DOHH2 (cell line): ENCODE measurements at regions not wholly inside any gene's neighbourhood (a gene's known extent, or its start where the extent isn't known, plus 50 kb on each side); places are given as distances from the start of the nearest gene placed in this dataset.

Experiments
- H3F3A ChIP-seq: fragments of 200-600 bp; sonication (generic), shearing (Covaris generic); 2 replicates; pipeline ENCODE4 v1.6.0; 2016; ENCODE audit warnings: antibody characterized with exemption, mild to moderate bottlenecking; ENCODE audit not compliant: control insufficient read depth, insufficient read depth
- H3K27ac ChIP-seq: fragments of 200-600 bp; sonication (generic); 2 replicates; pipeline ENCODE4 v1.5.1; 2014; ENCODE audit warnings: low read depth, mild to moderate bottlenecking, low read length, moderate library complexity
- H3K27me3 ChIP-seq: fragments of 200-600 bp; sonication (generic); 2 replicates; pipeline ENCODE4 v1.6.1; 2014; ENCODE audit warnings: mild to moderate bottlenecking, low read length, mixed read lengths; ENCODE audit not compliant: control insufficient read depth
- H3K36me3 ChIP-seq: fragments of 200-600 bp; sonication (generic); 2 replicates; pipeline ENCODE4 v1.6.1; 2014; ENCODE audit warnings: mild to moderate bottlenecking, low read length, moderate library complexity, mixed read lengths; ENCODE audit not compliant: control insufficient read depth
- H3K4me1 ChIP-seq: fragments of 200-600 bp; sonication (generic); 2 replicates; pipeline ENCODE4 v1.6.1; 2014; ENCODE audit warnings: mild to moderate bottlenecking, low read length, mixed read lengths; ENCODE audit not compliant: control insufficient read depth
- H3K4me2 ChIP-seq: fragments of 200-600 bp; sonication (generic); 2 replicates; pipeline ENCODE4 v1.6.0; 2014; ENCODE audit warnings: mild to moderate bottlenecking, low read length, moderate library complexity
- H3K4me3 ChIP-seq: fragments of 200-600 bp; sonication (generic); 2 replicates; pipeline ENCODE4 v1.5.1; 2014; ENCODE audit warnings: mild to moderate bottlenecking, low read length, mixed read lengths
- H3K79me2 ChIP-seq: fragments of 200-600 bp; sonication (generic); 2 replicates; pipeline ENCODE4 v1.6.1; 2014; ENCODE audit warnings: mild to moderate bottlenecking, low read length, mixed read lengths; ENCODE audit not compliant: control insufficient read depth
- H3K9me2 ChIP-seq: fragments of 200-600 bp; sonication (generic); replicated peaks from 2 replicates; pipeline ENCODE4 v1.6.1; 2014; ENCODE audit warnings: mild to moderate bottlenecking, low read length, mixed read lengths; ENCODE audit not compliant: control insufficient read depth
- H3K9me3 ChIP-seq: fragments of 200-600 bp; sonication (generic); 2 replicates; pipeline ENCODE4 v1.6.1; 2014; ENCODE audit warnings: antibody characterized with exemption, low read length, mixed read lengths; ENCODE audit not compliant: control insufficient read depth, insufficient read depth
- H4K20me1 ChIP-seq: fragments of 200-600 bp; sonication (generic); 2 replicates; pipeline ENCODE4 v1.6.0; 2014; ENCODE audit warnings: low read depth, mild to moderate bottlenecking, antibody characterized with exemption, low read length, moderate library complexity; ENCODE audit not compliant: control insufficient read depth, insufficient read depth
- EZH2phosphoT487 ChIP-seq: fragments of 200-600 bp; sonication (generic); IDR thresholded peaks from 2 replicates; pipeline ENCODE4 v1.6.1; 2017; ENCODE audit warnings: borderline replicate concordance, mild to moderate bottlenecking, antibody characterized with exemption, low read length, moderate library complexity, mixed read lengths
- TF ChIP-seq, protein P1 (sequence below): fragments of 200-600 bp; sonication (generic); IDR thresholded peaks from one replicate; pipeline ENCODE4 v1.5.1; 2014; ENCODE audit warnings: antibody characterized with exemption, mild to moderate bottlenecking, low read depth, low read length; ENCODE audit not compliant: poor library complexity, severe bottlenecking

DNA sequence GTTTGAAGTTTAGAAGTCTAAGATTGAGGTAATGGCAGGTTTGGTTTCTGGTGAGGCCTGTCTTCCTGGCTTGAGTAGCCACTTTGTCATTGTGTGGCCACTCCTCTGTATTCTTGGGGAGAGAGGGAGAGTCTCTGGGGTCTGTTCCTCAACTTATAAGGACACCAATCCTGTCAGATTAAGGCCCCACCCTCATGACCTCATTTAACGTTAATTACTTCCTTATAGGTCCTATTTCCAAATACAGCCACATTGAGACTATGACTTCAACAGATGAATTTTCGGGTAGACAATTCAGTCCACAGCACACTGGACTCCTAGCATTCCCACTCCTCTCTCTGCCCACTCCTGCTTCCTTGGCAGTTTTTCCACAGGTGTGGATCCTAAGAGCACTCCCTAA lies 350.8 kb upstream of the CASK start:
- no peak overlapping the region for H3K4me3 ChIP-seq
- no peaks in the 10 kb centered on the region for H3K9me2 ChIP-seq
- H3K27ac ChIP-seq, result no peak overlapping the region
- no peaks in the 10 kb centered on the region for H3K4me1 ChIP-seq
- H3F3A ChIP-seq, result no peaks in the 10 kb centered on the region
- H3K4me2 ChIP-seq, result no peak overlapping the region
- no peaks in the 10 kb centered on the region for H4K20me1 ChIP-seq
- TF ChIP-seq EZH2phosphoT487, result no peak
- TF ChIP-seq, protein P1, sequence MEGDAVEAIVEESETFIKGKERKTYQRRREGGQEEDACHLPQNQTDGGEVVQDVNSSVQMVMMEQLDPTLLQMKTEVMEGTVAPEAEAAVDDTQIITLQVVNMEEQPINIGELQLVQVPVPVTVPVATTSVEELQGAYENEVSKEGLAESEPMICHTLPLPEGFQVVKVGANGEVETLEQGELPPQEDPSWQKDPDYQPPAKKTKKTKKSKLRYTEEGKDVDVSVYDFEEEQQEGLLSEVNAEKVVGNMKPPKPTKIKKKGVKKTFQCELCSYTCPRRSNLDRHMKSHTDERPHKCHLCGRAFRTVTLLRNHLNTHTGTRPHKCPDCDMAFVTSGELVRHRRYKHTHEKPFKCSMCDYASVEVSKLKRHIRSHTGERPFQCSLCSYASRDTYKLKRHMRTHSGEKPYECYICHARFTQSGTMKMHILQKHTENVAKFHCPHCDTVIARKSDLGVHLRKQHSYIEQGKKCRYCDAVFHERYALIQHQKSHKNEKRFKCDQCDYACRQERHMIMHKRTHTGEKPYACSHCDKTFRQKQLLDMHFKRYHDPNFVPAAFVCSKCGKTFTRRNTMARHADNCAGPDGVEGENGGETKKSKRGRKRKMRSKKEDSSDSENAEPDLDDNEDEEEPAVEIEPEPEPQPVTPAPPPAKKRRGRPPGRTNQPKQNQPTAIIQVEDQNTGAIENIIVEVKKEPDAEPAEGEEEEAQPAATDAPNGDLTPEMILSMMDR, result no peak
- no peaks in the 10 kb centered on the region for H3K27me3 ChIP-seq
- H3K79me2 ChIP-seq, result no peaks in the 10 kb centered on the region
- no peaks in the 10 kb centered on the region for H3K36me3 ChIP-seq
- H3K9me3 ChIP-seq, result no peaks in the 10 kb centered on the region

DNA sequence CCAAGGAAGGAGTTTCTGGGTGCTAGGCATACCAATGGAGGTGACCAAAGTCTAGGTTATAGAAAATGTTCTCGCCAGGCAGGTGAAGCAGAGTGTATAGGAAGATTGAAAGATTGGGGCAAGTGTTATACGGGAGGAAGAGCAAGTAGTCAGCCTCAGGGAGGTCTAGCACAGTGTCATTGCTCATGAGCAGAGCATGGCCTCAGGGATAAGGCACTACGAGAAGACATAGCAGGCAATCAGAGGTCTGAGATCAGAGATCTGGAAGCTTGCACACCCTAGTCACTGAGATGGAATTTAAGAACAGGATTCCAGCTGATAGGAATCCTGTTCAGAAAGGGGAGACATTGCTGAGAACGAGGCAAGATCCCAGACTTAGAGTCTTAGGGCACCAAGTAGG lies 350.0 kb upstream of the CASK start:
- Histone ChIP-seq H3K36me3 (no peaks in the 10 kb centered on the region), H3K27me3 (no peaks in the 10 kb centered on the region), H3K79me2 (no peaks in the 10 kb centered on the region), H3K9me3 (no peaks in the 10 kb centered on the region), H3K4me3 (no peak overlapping the region), H3K4me2 (no peak overlapping the region), H3F3A (no peaks in the 10 kb centered on the region), H3K27ac (no peak overlapping the region), H4K20me1 (no peaks in the 10 kb centered on the region), H3K9me2 (no peaks in the 10 kb centered on the region), H3K4me1 (no peaks in the 10 kb centered on the region)
- TF ChIP-seq EZH2phosphoT487, result no peak
- TF ChIP-seq, protein P1, result no peak

DNA sequence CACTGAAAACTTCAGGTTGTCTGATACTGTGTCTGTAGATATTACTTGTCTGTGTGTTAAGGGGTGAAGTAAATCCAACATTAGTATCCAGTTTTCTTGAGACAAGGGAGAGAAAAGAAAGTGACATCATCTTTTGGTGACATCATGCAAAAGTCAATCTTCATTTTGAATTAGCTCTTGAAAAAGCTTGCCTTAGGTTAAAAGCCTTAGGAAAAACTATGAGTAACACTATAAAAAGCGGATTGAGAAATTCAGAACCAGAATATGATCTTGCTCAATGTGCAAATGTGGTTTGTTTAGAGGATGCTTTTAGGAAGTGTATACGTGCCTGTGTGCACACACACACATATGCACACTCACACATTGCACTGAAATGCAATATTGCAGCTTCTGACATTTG lies 345.8 kb upstream of the CASK start:
- no peaks in the 10 kb centered on the region for H3F3A ChIP-seq
- H3K9me2 ChIP-seq, result no peaks in the 10 kb centered on the region
- H4K20me1 ChIP-seq, result no peaks in the 10 kb centered on the region
- H3K4me1 ChIP-seq, result no peaks in the 10 kb centered on the region
- no peaks in the 10 kb centered on the region for H3K79me2 ChIP-seq
- no peak overlapping the region for H3K27ac ChIP-seq
- no peaks in the 10 kb centered on the region for H3K36me3 ChIP-seq
- H3K9me3 ChIP-seq, result no peaks in the 10 kb centered on the region
- no peak overlapping the region for H3K4me3 ChIP-seq
- TF ChIP-seq, protein P1, result no peak
- TF ChIP-seq EZH2phosphoT487, result no peak
- no peaks in the 10 kb centered on the region for H3K27me3 ChIP-seq
- no peak overlapping the region for H3K4me2 ChIP-seq

DNA sequence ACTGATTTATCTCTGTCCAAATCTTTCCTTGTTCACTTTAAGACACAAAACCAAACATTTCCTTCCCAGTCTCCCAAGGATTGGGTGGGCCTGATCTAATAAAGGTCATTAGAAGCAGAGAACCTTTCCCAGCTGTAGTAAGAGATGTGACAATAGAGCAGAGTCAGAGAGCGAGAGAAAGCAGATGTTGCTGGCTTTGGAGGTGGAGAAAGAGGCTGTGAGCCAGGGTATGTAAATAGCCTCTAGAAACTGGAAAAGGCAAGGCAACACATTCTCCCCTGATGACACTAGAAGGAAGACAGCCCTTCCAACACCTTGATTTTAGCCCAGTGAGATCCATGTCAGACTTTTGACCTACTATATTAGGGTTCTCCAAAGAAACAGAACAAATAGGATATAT lies 337.5 kb upstream of the CASK start:
- no peak for TF ChIP-seq EZH2phosphoT487
- TF ChIP-seq, protein P1, result no peak
- H3K4me2 ChIP-seq, result no peak overlapping the region
- no peaks in the 10 kb centered on the region for H4K20me1 ChIP-seq
- H3K4me1 ChIP-seq, result no peaks in the 10 kb centered on the region
- no peaks in the 10 kb centered on the region for H3K9me2 ChIP-seq
- H3K27ac ChIP-seq, result no peak overlapping the region
- no peak overlapping the region for H3K4me3 ChIP-seq
- H3K36me3 ChIP-seq, result no peaks in the 10 kb centered on the region
- no peaks in the 10 kb centered on the region for H3F3A ChIP-seq
- no peaks in the 10 kb centered on the region for H3K9me3 ChIP-seq
- no peaks in the 10 kb centered on the region for H3K27me3 ChIP-seq
- H3K79me2 ChIP-seq, result no peaks in the 10 kb centered on the region
